ENCODE measurements at regions not wholly inside any gene's neighbourhood (a gene's known extent, or its start where the extent isn't known, plus 50 kb on each side); places are given as distances from the start of the nearest gene placed in this dataset.

DNA sequence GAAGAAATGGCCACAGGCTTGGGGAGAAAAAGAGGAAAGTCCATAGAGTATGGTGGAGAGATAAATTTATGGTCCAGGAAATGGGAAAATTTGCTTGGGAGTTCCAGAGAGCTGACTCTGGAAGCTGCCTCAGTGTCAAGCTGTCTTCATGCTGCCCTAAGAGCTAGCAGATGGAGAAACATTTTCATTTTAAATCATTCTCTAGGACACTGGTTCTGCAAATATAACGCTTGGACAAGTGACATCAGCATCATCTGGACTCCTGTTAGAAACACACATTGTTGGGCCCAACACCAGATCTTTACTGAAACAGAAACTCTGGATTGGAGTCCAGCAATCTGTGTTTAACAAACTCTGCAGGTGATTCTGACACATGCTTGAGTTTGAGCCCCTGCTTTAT is 592.0 kb upstream of the KLF12 start:
- no peaks in the 10 kb centered on the region for H3K36me3 ChIP-seq (ENCODE audit: control insufficient read depth in 2 of 2, insufficient read depth in 2 of 2, low read length in 1 of 2)
- H3K9me3 ChIP-seq (replicated peaks; ENCODE audit: control insufficient read depth, insufficient read depth, low read length), result no peaks in the 10 kb centered on the region
- BruUV-seq (replicated peaks), result no TSS peak
- CTCF ChIA-PET, result no interaction called here
- ATAC-seq, result no peak
- no peak overlapping the region for H3K9ac ChIP-seq (ENCODE audit: control insufficient read depth, insufficient read depth, low read length)
- in situ Hi-C loops (cut with MboI), result no loop called here
- H3K4me1 ChIP-seq (ENCODE audit: control insufficient read depth, insufficient read depth, low read length), result no peaks in the 10 kb centered on the region
- intact Hi-C loops (cut with micrococcal nuclease; ENCODE audit: unreplicated experiment), result loop anchor here (5.0 kb wide), 1 partner anchor 51 kb away; no protein-coding TSS in a partner anchor
- DNase-seq (ENCODE audit: low read depth, low spot score), result no peak
- H3K4me3 ChIP-seq, result no peak overlapping the region
- no peak overlapping the region for H3K4me2 ChIP-seq (ENCODE audit: control insufficient read depth, insufficient read depth)
- H2AFZ ChIP-seq (ENCODE audit: control insufficient read depth, low read depth, low read length), result no peak overlapping the region
- H3K79me2 ChIP-seq (ENCODE audit: control insufficient read depth, insufficient read depth, low read length), result no peaks in the 10 kb centered on the region
- H3K27ac ChIP-seq (ENCODE audit: control insufficient read depth, insufficient read depth), result no peak overlapping the region
- SMC1A ChIA-PET (ENCODE audit: uncharacterized antibody, unreplicated experiment), result no interaction called here
- H4K20me1 ChIP-seq (ENCODE audit: control insufficient read depth, insufficient read depth), result no peaks in the 10 kb centered on the region
- 30% methylated on average over 1 of the region's 1 CpG for whole genome bisulfite sequencing (ENCODE audit: insufficient coverage, insufficient replicate concordance, low lambda C conversion rate, missing lambda C conversion rate)
- POLR2A ChIA-PET, result no interaction called here
- TF ChIP-seq, protein P1, sequence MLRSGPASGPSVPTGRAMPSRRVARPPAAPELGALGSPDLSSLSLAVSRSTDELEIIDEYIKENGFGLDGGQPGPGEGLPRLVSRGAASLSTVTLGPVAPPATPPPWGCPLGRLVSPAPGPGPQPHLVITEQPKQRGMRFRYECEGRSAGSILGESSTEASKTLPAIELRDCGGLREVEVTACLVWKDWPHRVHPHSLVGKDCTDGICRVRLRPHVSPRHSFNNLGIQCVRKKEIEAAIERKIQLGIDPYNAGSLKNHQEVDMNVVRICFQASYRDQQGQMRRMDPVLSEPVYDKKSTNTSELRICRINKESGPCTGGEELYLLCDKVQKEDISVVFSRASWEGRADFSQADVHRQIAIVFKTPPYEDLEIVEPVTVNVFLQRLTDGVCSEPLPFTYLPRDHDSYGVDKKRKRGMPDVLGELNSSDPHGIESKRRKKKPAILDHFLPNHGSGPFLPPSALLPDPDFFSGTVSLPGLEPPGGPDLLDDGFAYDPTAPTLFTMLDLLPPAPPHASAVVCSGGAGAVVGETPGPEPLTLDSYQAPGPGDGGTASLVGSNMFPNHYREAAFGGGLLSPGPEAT (IDR thresholded peaks at IDR 0.05; ENCODE audit: low read depth), result no peak
- no peak for TF ChIP-seq ZNF24 (IDR thresholded peaks at IDR 0.05)
- no peak for TF ChIP-seq SUPT20H (IDR thresholded peaks at IDR 0.05; ENCODE audit: borderline replicate concordance, control insufficient read depth, low read depth, low read length)
- no peak for TF ChIP-seq SMAD1 (IDR thresholded peaks at IDR 0.05; ENCODE audit: low read depth, partially characterized antibody)
- TF ChIP-seq, protein P2, sequence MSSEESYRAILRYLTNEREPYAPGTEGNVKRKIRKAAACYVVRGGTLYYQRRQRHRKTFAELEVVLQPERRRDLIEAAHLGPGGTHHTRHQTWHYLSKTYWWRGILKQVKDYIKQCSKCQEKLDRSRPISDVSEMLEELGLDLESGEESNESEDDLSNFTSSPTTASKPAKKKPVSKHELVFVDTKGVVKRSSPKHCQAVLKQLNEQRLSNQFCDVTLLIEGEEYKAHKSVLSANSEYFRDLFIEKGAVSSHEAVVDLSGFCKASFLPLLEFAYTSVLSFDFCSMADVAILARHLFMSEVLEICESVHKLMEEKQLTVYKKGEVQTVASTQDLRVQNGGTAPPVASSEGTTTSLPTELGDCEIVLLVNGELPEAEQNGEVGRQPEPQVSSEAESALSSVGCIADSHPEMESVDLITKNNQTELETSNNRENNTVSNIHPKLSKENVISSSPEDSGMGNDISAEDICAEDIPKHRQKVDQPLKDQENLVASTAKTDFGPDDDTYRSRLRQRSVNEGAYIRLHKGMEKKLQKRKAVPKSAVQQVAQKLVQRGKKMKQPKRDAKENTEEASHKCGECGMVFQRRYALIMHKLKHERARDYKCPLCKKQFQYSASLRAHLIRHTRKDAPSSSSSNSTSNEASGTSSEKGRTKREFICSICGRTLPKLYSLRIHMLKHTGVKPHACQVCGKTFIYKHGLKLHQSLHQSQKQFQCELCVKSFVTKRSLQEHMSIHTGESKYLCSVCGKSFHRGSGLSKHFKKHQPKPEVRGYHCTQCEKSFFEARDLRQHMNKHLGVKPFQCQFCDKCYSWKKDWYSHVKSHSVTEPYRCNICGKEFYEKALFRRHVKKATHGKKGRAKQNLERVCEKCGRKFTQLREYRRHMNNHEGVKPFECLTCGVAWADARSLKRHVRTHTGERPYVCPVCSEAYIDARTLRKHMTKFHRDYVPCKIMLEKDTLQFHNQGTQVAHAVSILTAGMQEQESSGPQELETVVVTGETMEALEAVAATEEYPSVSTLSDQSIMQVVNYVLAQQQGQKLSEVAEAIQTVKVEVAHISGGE (CRISPR knock-in tag; IDR thresholded peaks at IDR 0.05), result no peak
- TF ChIP-seq CHD2 (IDR thresholded peaks at IDR 0.05; ENCODE audit: borderline replicate concordance, low read depth, low read length), result no peak
- TF ChIP-seq RELA (IDR thresholded peaks at IDR 0.05; ENCODE audit: borderline replicate concordance, partially characterized antibody), result no peak
- TF ChIP-seq, protein P3, sequence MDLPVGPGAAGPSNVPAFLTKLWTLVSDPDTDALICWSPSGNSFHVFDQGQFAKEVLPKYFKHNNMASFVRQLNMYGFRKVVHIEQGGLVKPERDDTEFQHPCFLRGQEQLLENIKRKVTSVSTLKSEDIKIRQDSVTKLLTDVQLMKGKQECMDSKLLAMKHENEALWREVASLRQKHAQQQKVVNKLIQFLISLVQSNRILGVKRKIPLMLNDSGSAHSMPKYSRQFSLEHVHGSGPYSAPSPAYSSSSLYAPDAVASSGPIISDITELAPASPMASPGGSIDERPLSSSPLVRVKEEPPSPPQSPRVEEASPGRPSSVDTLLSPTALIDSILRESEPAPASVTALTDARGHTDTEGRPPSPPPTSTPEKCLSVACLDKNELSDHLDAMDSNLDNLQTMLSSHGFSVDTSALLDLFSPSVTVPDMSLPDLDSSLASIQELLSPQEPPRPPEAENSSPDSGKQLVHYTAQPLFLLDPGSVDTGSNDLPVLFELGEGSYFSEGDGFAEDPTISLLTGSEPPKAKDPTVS (IDR thresholded peaks at IDR 0.05; ENCODE audit: low read depth, low read length), result no peak
- TF ChIP-seq, protein P4, sequence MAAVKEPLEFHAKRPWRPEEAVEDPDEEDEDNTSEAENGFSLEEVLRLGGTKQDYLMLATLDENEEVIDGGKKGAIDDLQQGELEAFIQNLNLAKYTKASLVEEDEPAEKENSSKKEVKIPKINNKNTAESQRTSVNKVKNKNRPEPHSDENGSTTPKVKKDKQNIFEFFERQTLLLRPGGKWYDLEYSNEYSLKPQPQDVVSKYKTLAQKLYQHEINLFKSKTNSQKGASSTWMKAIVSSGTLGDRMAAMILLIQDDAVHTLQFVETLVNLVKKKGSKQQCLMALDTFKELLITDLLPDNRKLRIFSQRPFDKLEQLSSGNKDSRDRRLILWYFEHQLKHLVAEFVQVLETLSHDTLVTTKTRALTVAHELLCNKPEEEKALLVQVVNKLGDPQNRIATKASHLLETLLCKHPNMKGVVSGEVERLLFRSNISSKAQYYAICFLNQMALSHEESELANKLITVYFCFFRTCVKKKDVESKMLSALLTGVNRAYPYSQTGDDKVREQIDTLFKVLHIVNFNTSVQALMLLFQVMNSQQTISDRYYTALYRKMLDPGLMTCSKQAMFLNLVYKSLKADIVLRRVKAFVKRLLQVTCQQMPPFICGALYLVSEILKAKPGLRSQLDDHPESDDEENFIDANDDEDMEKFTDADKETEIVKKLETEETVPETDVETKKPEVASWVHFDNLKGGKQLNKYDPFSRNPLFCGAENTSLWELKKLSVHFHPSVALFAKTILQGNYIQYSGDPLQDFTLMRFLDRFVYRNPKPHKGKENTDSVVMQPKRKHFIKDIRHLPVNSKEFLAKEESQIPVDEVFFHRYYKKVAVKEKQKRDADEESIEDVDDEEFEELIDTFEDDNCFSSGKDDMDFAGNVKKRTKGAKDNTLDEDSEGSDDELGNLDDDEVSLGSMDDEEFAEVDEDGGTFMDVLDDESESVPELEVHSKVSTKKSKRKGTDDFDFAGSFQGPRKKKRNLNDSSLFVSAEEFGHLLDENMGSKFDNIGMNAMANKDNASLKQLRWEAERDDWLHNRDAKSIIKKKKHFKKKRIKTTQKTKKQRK (IDR thresholded peaks at IDR 0.05; ENCODE audit: low read depth, low read length), result no peak
- TF ChIP-seq ZZZ3 (IDR thresholded peaks at IDR 0.05; ENCODE audit: control insufficient read depth, insufficient read length, low read depth), result no peak
- TF ChIP-seq SUZ12 (IDR thresholded peaks at IDR 0.05; ENCODE audit: unreplicated experiment), result no peak
- TF ChIP-seq, protein P5, sequence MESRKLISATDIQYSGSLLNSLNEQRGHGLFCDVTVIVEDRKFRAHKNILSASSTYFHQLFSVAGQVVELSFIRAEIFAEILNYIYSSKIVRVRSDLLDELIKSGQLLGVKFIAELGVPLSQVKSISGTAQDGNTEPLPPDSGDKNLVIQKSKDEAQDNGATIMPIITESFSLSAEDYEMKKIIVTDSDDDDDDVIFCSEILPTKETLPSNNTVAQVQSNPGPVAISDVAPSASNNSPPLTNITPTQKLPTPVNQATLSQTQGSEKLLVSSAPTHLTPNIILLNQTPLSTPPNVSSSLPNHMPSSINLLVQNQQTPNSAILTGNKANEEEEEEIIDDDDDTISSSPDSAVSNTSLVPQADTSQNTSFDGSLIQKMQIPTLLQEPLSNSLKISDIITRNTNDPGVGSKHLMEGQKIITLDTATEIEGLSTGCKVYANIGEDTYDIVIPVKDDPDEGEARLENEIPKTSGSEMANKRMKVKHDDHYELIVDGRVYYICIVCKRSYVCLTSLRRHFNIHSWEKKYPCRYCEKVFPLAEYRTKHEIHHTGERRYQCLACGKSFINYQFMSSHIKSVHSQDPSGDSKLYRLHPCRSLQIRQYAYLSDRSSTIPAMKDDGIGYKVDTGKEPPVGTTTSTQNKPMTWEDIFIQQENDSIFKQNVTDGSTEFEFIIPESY (IDR thresholded peaks at IDR 0.05), result no peak
- RAD21 ChIA-PET (ENCODE audit: unreplicated experiment), result no interaction called here
- FAIRE-seq, result no peak
- no peaks in the 10 kb centered on the region for H3K27me3 ChIP-seq (replicated peaks in 1 of 2; ENCODE audit: control insufficient read depth in 2 of 2, insufficient read depth in 2 of 2, low read length in 1 of 2)
